ENCODE measurements at regions not wholly inside any gene's neighbourhood (a gene's known extent, or its start where the extent isn't known, plus 50 kb on each side); places are given as distances from the start of the nearest gene placed in this dataset.

DNA sequence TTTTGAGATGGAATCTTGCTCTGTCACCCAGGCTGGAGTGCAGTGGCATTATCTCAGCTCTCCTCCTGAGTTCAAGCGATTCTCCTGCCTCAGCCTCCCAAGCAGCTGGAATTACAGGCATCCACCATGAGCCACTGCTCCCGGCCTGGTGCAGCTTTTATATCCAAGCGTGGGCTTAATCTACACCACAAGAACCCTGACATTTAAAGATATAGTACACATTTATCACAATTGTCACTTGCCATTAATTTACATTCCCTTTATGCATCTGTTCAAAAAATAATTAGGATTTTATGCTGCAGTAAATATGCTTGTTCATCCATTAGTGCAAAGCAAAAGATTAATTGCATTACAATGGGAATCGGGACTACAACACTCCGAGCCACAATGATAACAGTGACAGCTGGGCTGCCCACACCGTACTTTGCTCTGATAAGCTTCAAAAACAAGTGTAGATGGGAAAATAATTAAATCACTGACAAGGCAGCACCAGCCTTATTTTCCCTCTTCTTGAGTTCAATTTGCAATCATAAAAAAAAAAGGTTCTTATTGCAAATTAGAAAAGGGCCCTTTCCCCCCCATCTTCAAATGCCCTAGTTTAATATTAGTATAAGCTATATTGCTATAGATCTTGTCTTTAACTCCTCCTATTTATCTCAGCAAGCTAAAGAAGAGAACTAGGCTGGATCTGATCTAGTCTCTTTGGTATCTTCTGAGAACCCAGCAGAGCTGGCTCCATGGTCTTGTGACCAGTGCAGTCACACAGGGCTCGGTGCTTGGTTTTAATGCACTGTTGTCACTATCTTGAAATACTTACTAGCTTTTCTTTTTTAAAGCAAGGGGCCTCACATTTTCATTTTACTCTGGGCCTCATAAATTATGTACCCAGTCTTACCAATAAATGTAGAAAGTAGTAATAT lies 206.2 kb upstream of the LRRC4C start:
- no peak for TF ChIP-seq EZH2 (IDR thresholded peaks at IDR 0.05; ENCODE audit: borderline replicate concordance, low read length)
- TF ChIP-seq, protein P1, sequence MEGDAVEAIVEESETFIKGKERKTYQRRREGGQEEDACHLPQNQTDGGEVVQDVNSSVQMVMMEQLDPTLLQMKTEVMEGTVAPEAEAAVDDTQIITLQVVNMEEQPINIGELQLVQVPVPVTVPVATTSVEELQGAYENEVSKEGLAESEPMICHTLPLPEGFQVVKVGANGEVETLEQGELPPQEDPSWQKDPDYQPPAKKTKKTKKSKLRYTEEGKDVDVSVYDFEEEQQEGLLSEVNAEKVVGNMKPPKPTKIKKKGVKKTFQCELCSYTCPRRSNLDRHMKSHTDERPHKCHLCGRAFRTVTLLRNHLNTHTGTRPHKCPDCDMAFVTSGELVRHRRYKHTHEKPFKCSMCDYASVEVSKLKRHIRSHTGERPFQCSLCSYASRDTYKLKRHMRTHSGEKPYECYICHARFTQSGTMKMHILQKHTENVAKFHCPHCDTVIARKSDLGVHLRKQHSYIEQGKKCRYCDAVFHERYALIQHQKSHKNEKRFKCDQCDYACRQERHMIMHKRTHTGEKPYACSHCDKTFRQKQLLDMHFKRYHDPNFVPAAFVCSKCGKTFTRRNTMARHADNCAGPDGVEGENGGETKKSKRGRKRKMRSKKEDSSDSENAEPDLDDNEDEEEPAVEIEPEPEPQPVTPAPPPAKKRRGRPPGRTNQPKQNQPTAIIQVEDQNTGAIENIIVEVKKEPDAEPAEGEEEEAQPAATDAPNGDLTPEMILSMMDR (conservative IDR thresholded peaks at IDR 0.05 in 1 of 2, IDR thresholded peaks at IDR 0.05 in 1 of 2; ENCODE audit: extremely low read depth in 1 of 2, insufficient read depth in 1 of 2, low read depth in 1 of 2, low read length in 2 of 2): no peak
